ENCODE measurements at regions not wholly inside any gene's neighbourhood (a gene's known extent, or its start where the extent isn't known, plus 50 kb on each side); places are given as distances from the start of the nearest gene placed in this dataset.
"Not testable (repeated sequence)": the region's sequence is repeated elsewhere in the genome, so short reads cannot be mapped to it uniquely, and the experiment has no call there.

DNA sequence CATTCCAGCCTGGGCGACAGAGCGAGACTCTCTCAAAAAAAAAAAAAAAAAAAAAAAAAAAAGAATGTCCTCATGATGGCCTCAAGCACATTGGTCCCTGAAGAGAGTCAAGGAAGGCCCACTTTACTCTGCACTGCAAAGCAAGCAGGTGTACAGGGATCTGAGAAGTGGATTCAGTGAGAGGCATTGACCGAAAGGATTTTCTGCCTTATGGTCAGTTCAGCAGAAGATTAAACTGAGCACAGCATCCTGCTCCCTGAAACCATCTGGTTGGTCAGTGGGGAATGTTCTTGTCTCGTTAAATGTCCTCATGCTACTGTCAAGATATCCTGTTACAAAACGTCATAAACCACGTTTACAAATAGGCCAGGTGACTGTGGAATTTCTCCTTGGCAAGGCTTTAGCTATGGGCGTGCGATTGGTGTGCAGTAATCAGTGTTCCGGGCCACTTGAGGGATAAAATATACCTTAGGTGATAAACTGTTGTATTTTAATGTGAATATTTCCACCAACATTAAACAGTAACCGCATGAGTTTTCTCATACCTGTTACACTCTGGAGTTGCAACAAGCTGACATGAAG lies 195.0 kb downstream of the ADRA2C start:
- intact Hi-C loops (cut with DNase I) = not testable (repeated sequence)

DNA sequence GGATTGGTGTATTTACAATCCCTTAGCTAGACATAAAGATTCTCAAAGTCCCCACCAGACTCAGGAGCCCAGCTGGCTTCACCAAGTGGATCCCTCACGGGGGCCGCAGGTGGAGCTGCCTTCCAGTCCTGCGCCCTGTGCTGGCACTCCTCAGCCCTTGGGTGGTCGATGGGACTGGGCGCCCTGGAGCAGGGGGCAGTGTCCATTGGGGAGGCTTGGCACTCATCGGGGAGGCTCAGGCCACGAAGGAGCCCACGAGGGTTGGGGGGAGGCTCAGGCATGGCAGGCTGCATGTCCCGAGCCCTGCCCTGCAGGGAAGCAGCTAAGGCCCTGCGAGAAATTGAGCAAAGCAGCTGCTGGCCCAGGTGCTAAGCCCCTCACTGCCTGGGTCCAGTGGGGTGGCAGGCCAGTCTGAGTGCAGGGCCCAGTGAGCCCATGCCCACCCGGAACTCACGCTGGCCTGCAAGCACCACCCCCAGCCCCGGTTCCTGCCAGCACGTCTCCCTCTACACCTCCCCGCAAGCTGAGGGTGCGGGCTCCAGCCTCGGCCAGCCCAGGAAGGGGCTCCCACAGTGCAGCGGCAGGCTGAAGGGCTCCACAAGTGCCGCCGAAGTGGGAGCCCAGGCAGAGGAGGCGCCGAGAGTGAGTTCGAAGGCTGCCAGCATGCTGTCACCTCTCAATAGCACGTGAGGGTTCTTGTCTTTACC lies 198.5 kb downstream of the ADRA2C start:
- DNase-seq; intact Hi-C loops (cut with DNase I); ATAC-seq (ENCODE audit: poor library complexity): not testable (repeated sequence)

More for the DNA sequence above, 195.0 kb downstream of the ADRA2C start:
- not testable (repeated sequence) for ATAC-seq (ENCODE audit: poor library complexity); DNase-seq

- not testable (repeated sequence) for ATAC-seq (ENCODE audit: poor library complexity); DNase-seq
These were observed 201.0 kb downstream of the ADRA2C start for GRCh38 chr4:3967204-3967603.

GRCh38 chr4:3972626-3973025 lies 206.4 kb downstream of the ADRA2C start:
- intact Hi-C loops (cut with DNase I); DNase-seq; ATAC-seq (ENCODE audit: poor library complexity): not testable (repeated sequence)

More at GRCh38 chr4:3967204-3967603, 201.0 kb downstream of the ADRA2C start:
- intact Hi-C loops (cut with DNase I) = not testable (repeated sequence)

DNA sequence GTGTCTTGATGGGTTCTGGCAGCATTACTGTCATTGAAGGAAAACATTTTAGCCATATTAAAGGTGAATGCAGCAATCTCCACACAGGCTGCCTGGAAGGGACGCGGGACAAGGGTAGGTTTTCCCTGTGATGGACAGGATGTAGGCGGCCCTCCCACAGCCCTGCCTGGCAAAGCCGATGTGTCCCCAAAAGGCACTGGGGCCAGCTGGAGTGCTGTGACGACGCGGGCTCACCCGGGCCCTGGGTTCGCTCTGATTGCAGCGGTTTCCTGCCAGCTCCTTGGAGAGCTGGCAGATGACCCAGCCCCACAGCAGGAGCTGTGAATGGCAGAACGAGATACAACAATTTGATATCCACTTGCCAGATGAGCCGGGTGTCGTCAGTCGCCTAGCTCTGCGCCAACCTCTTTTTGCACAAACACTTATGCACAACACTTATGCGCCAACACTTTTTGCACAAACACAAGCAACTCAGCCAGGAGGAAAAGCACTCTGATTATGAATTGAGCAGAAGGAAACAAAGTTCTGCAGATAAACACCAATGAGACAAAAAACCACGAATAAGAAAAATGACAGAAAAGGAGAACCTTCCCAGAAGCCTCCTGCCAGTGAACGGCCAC lies 207.5 kb downstream of the ADRA2C start:
- intact Hi-C loops (cut with DNase I); DNase-seq; ATAC-seq (ENCODE audit: poor library complexity): not testable (repeated sequence)

DNA sequence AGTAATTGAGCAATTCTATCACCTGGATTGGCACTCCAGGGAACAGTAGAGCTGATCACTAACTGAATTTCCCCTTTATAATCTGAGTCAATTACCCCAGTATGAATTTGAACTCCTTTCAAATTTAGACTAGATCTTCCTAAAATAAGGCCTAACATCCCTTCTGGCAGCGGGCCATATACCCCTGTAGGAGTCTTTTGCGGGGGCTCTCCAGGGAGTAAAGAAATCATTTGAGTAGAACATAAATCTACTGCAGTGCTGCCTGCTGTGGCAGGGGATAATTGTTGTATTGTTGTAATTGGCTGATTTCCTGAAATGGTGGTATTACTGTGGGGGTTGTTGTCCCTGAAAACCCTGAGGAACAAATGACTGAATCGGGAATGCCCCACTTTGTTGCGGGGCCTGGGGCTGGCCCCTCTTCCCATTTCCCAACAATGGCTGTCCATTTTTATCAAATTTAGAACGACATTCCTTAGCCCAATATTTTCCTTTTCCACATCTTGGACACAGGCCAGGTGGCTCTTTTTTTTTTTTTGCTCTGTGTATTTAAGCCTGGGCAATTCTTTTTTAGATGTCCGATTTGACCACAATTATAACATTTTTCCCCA lies 217.4 kb downstream of the ADRA2C start:
- ATAC-seq (ENCODE audit: poor library complexity); intact Hi-C loops (cut with DNase I); DNase-seq: not testable (repeated sequence)

- DNase-seq; ATAC-seq (ENCODE audit: poor library complexity): not testable (repeated sequence)
- intact Hi-C loops (cut with DNase I) = loop anchor here (5.0 kb wide), 1 partner anchor 123 kb away; no protein-coding TSS in a partner anchor
These were observed 218.6 kb downstream of the ADRA2C start for GRCh38 chr4:3984796-3985195.

DNA sequence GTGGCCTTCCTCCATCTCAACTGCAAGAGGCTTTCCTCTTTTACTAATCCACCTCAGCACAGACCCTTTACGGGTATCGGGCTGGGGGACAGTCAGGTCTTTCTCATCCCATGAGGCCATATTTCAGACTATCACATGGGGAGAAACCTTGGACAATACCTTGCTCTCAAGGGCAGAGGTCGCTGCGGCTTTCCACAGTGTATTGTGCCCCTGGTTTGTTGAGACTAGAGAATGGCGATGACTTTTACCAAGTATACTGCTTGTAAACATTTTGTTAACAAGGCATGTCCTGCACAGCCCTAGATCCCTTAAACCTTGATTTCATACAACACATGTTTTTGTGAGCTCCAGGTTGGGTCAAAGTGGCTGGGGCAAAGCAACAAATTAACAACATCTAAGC lies 220.2 kb downstream of the ADRA2C start:
- intact Hi-C loops (cut with DNase I) = loop anchor here (5.0 kb wide), 1 partner anchor 121 kb away; no protein-coding TSS in a partner anchor
- not testable (repeated sequence) for ATAC-seq (ENCODE audit: poor library complexity); DNase-seq

DNA sequence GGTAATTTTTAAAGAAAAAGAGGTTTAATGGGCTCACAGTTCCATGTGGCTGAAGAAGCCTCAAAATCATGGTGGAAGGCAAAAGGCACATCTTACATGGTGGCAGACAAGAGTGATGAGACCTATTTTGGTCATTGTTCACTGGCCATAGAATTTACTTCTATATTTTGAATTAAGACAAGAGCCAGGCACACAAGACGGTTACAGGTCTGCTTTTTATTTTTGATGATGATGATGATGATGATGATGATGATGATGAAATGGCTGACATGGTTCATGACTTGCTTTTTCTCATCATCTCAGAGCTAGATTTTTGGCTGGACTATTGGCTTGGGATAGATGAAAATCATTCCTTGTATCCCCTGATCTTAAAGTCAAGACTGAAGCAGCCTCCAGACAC lies 229.3 kb downstream of the OTOP1 start:
- intact Hi-C loops (cut with DNase I); DNase-seq; ATAC-seq (ENCODE audit: poor library complexity): not testable (repeated sequence)

DNA sequence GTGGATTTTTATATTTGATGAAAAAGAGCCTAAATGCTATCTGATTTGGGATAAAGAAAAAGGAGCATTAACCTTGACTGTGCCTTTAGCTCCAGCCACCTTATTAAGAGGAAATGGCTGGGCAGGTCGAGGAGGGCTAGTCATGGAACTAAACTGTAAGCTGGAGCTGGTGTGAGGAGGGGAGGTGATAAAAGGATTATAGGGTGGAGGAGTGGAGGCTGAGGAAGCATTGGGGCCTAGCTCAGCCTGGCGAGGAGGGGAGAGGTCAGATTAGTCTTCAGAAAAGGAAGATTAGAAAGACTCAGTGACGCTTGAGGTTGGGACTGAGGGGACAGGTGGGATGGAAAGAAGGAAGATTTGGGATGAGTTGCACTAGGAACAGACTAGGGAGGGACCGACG lies 222.7 kb downstream of the OTOP1 start:
- ATAC-seq (ENCODE audit: poor library complexity); intact Hi-C loops (cut with DNase I); DNase-seq: not testable (repeated sequence)

DNA sequence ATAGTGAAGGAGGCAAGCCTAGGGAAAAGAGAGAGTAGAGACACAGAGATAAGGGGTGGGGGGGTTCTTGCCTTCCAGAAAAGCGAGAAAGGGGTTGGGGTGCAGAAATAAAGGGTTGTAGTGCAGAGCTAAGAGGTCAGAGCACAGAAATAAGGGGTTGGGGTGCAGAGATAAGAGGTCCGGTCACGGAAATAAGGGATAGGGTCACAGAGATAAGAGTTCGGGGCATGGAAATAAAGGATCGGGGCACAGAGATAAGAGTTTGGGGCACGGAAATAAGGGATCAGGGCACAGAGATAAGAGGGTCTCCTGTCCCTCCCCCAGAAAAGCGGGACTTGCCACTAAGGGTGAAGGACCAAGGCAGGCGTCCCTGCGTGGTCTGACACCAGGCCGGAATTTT lies 222.0 kb downstream of the OTOP1 start:
- ATAC-seq (ENCODE audit: poor library complexity); intact Hi-C loops (cut with DNase I); DNase-seq: not testable (repeated sequence)

- intact Hi-C loops (cut with DNase I); DNase-seq; ATAC-seq (ENCODE audit: poor library complexity): not testable (repeated sequence)
These were observed 220.4 kb downstream of the OTOP1 start for GRCh38 chr4:4006356-4006755.

DNA sequence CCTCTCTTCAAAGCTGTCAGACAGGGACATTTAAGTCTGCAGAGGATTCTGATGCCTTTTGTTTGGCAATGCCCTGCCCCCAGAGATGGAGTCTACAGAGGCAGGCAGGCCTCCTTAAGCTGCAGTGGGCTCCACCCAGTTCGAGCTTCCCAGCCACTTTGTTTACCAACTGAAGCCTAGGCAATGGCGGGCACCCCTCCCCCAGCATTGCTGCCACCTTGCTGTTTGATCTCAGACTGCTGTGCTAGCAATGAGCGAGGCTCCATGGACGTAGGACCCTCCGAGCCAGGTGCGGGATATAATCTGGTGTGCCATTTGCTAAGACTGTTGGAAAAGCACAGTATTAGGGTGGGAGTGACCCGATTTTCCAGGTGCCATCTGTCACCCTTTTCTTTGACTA lies 207.7 kb downstream of the OTOP1 start:
- intact Hi-C loops (cut with DNase I); ATAC-seq (ENCODE audit: poor library complexity); DNase-seq: not testable (repeated sequence)

- intact Hi-C loops (cut with DNase I); ATAC-seq (ENCODE audit: poor library complexity); DNase-seq: not testable (repeated sequence)
These were observed 205.6 kb downstream of the OTOP1 start for GRCh38 chr4:4021161-4021560.

GRCh38 chr4:4026708-4027107 lies 200.0 kb downstream of the OTOP1 start:
- DNase-seq; intact Hi-C loops (cut with DNase I); ATAC-seq (ENCODE audit: poor library complexity): not testable (repeated sequence)

DNA sequence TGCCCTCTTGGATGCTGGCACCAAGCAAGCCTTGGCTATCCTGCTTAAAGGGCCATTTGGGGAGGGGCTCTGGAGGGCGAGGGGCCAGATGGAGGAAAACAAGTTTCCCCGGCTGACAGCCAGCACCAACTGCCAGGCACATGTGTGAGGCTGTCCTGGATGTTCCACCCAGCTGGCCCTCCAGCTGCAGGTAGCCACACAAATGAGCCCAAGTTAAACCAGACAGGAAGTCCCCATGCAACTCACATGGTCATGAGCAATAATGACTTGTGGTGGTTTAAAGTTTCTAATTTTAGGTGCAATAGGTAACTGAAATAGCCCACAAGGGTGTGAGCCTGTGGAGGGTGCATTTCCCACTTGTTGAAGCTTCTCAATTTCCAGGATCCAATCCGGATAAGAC lies 198.0 kb downstream of the OTOP1 start:
- intact Hi-C loops (cut with DNase I); DNase-seq; ATAC-seq (ENCODE audit: poor library complexity): not testable (repeated sequence)

DNA sequence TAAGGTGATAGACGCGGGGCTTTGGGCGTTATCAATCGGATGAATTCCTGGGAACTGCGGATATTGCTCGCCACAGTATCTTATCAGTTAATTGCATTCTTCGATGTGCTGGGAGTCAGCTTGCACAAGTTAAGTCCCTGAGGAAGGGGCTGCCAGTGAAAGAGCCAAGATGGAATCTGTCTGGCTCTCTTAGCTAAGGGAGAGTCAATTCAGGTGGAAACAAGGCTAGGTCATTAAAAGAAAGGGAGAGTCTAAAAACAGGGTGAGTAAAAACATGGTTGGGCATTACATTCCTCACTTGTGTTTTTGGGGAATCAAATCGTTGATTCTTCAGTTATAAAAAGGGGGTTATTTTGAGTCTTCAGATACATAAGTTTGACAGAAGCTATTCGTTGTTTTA lies 196.2 kb downstream of the OTOP1 start:
- DNase-seq; ATAC-seq (ENCODE audit: poor library complexity); intact Hi-C loops (cut with DNase I): not testable (repeated sequence)

DNA sequence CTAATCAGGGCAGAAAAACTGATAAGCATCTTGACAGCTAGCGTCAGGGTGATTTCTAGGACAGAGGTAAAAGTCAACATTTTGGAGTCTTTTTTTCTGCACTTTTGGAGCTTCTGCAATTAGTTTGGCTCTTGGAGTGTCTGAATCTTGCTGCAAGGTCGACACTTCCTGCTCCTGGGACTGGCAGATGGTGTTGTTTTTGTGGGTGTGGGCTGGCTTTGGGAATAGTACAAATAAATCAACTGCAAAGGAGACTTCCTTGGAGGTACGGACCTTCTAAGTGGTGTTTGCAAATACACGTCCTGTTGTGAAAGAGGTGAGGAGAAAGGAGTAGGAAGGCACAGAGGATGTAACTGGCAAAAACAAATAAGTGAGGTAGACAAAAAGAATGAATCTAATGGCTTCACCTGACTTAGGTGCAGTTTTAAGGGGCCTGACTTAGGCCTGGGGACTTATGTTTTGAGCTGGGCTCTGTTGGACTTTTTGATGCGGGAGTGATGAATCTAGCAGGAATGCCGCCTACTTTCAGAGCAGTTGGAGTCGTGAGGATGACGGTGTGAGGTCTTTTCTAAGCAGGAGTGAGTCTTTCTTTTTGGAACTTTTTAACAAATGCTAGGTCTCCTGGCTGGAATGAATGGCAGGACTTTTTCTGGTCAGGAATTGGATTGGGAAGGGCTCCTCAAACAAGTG lies 195.1 kb downstream of the OTOP1 start:
- intact Hi-C loops (cut with DNase I); ATAC-seq (ENCODE audit: poor library complexity): not testable (repeated sequence)

More for the DNA sequence above, 195.1 kb downstream of the OTOP1 start:
- not testable (repeated sequence) for DNase-seq
